ENCODE measurements at regions not wholly inside any gene's neighbourhood (a gene's known extent, or its start where the extent isn't known, plus 50 kb on each side); places are given as distances from the start of the nearest gene placed in this dataset.

GRCh38 chr7:47024991-47025390, 556.9 kb downstream of the TNS3 start:
- TF ChIP-seq POLR2A (IDR thresholded peaks at IDR 0.05) (no peak), CTCF (IDR thresholded peaks at IDR 0.05) (no peak)
